ENCODE measurements at regions not wholly inside any gene's neighbourhood (a gene's known extent, or its start where the extent isn't known, plus 50 kb on each side); places are given as distances from the start of the nearest gene placed in this dataset.

DNA sequence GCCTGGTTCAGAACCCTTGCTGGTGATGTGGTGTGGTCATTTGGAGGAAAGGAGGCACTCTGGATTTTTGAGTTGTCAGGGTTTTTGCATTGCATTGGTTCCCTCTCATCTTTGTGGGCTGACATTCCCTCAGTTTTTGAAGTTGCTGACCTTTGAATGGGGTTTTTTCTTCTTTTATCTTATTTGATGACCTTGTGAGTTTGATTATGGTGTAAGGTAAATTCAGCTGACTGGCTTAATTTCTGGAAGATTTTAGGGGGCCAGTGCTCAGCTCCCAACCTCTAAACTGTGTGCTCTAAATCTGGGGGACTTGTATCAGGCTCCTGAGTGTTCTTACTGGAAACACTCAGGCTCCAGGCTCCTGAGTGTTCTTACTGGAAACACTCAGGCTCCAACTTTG, 225.9 kb downstream of the MEIS1 start:
- no peak for TF ChIP-seq EP300 (IDR thresholded peaks at IDR 0.05)
- TF ChIP-seq, protein P1, sequence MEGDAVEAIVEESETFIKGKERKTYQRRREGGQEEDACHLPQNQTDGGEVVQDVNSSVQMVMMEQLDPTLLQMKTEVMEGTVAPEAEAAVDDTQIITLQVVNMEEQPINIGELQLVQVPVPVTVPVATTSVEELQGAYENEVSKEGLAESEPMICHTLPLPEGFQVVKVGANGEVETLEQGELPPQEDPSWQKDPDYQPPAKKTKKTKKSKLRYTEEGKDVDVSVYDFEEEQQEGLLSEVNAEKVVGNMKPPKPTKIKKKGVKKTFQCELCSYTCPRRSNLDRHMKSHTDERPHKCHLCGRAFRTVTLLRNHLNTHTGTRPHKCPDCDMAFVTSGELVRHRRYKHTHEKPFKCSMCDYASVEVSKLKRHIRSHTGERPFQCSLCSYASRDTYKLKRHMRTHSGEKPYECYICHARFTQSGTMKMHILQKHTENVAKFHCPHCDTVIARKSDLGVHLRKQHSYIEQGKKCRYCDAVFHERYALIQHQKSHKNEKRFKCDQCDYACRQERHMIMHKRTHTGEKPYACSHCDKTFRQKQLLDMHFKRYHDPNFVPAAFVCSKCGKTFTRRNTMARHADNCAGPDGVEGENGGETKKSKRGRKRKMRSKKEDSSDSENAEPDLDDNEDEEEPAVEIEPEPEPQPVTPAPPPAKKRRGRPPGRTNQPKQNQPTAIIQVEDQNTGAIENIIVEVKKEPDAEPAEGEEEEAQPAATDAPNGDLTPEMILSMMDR (IDR thresholded peaks at IDR 0.05), result no peak
- no peak for TF ChIP-seq POLR2AphosphoS5 (IDR thresholded peaks at IDR 0.05)

Data from esophagus muscularis mucosa (tissue), 4 donors.